WTC11 (cell line): ENCODE measurements at regions not wholly inside any gene's neighbourhood (a gene's known extent, or its start where the extent isn't known, plus 50 kb on each side); places are given as distances from the start of the nearest gene placed in this dataset.

Source experiments
- ATAC-seq: fragments of 200-7000 bp; cut with Tn5 transposase; 2 replicates; pipeline ENCODE4 v1.10.0; 2021; ENCODE audit warnings: mild to moderate bottlenecking, moderate library complexity
- CTCF ChIA-PET: fragments of 300-600 bp; sonication (Branson Sonifier 250); formaldehyde crosslinking; loops from one replicate; lab custom pipeline; 2021; ENCODE audit warnings: antibody characterized with exemption; lab: Charles Lee
- POLR2A ChIA-PET: fragments of 350-600 bp; sonication (Branson Sonifier 250); formaldehyde crosslinking; loops from one replicate; lab custom pipeline; 2021; ENCODE audit warnings: antibody characterized with exemption; lab: Charles Lee
- DNase-seq: peaks from one replicate; pipeline ENCODE4 v3.0.0; 2021; ENCODE audit warnings: low spot score
- H3K27ac Mint-ChIP-seq: 2 replicates; pipeline ENCODE4 v1.8.0; 2021; ENCODE audit warnings: mixed read lengths
- H3K27me3 Mint-ChIP-seq: 2 replicates; pipeline ENCODE4 v1.8.0; 2021; ENCODE audit warnings: low read depth, mild to moderate bottlenecking, moderate library complexity, mixed read lengths
- H3K36me3 Mint-ChIP-seq: 2 replicates; pipeline ENCODE4 v1.8.0; 2021; ENCODE audit warnings: mixed read lengths
- H3K4me1 Mint-ChIP-seq: 2 replicates; pipeline ENCODE4 v1.8.0; 2022; ENCODE audit warnings: mixed read lengths
- H3K4me3 Mint-ChIP-seq: 2 replicates; pipeline ENCODE4 v1.8.0; 2021; ENCODE audit warnings: mild to moderate bottlenecking, moderate library complexity, mixed read lengths
- H3K9me3 Mint-ChIP-seq: 2 replicates; pipeline ENCODE4 v1.8.0; 2021; ENCODE audit warnings: mixed read lengths
- ARID4B ChIP-seq: sonication (generic); formaldehyde crosslinking; IDR thresholded peaks from 2 replicates; pipeline ENCODE4 v1.8.0; 2023; ENCODE audit warnings: missing genetic modification reagents, mild to moderate bottlenecking, borderline replicate concordance
- CBFB ChIP-seq: sonication (generic); formaldehyde crosslinking; IDR thresholded peaks from 2 replicates; pipeline ENCODE4 v1.8.1; 2022; ENCODE audit warnings: mild to moderate bottlenecking, low read depth, missing genetic modification reagents
- CREB1 ChIP-seq: sonication (generic); formaldehyde crosslinking; IDR thresholded peaks from 2 replicates; pipeline ENCODE4 v1.8.0; 2023; ENCODE audit warnings: mild to moderate bottlenecking, missing genetic modification reagents
- FOXP4 ChIP-seq: sonication (generic); formaldehyde crosslinking; IDR thresholded peaks from 2 replicates; pipeline ENCODE4 v1.8.0; 2022; ENCODE audit warnings: mild to moderate bottlenecking, missing genetic modification reagents
- GABPB1 ChIP-seq: sonication (generic); formaldehyde crosslinking; IDR thresholded peaks from 2 replicates; pipeline ENCODE4 v1.8.1; 2023; ENCODE audit warnings: mild to moderate bottlenecking, missing genetic modification reagents
- GRHL2 ChIP-seq: fragments of 250-450 bp; sonication (Bioruptor Pico); IDR thresholded peaks from 2 replicates; pipeline ENCODE4 v1.8.0; 2022; ENCODE audit warnings: mild to moderate bottlenecking, moderate library complexity; ENCODE audit not compliant: insufficient replicate concordance, severe bottlenecking
- JUN ChIP-seq: sonication (generic); formaldehyde crosslinking; IDR thresholded peaks from 2 replicates; pipeline ENCODE4 v1.8.0; 2023; ENCODE audit warnings: mild to moderate bottlenecking, missing genetic modification reagents
- MAX ChIP-seq: sonication (generic); formaldehyde crosslinking; IDR thresholded peaks from 2 replicates; pipeline ENCODE4 v1.8.0; 2022; ENCODE audit warnings: mild to moderate bottlenecking, missing genetic modification reagents
- MYBL2 ChIP-seq: sonication (generic); formaldehyde crosslinking; IDR thresholded peaks from 2 replicates; pipeline ENCODE4 v1.8.1; 2023; ENCODE audit warnings: mild to moderate bottlenecking, moderate library complexity, missing genetic modification reagents
- NR3C1 ChIP-seq: sonication (generic); formaldehyde crosslinking; conservative IDR thresholded peaks from 2 replicates; pipeline ENCODE4 v1.8.1; 2023; ENCODE audit warnings: low read depth, mild to moderate bottlenecking, missing genetic modification reagents
- RELA ChIP-seq: sonication (generic); formaldehyde crosslinking; IDR thresholded peaks from 2 replicates; pipeline ENCODE4 v1.8.1; 2022; ENCODE audit warnings: missing genetic modification reagents, mild to moderate bottlenecking, borderline replicate concordance
- SMAD3 ChIP-seq: sonication (generic); formaldehyde crosslinking; IDR thresholded peaks from 2 replicates; pipeline ENCODE4 v1.8.0; 2022; ENCODE audit warnings: missing genetic modification reagents, mild to moderate bottlenecking, borderline replicate concordance
- SMAD4 ChIP-seq: sonication (generic); formaldehyde crosslinking; IDR thresholded peaks from 2 replicates; pipeline ENCODE4 v1.8.0; 2022; ENCODE audit warnings: mild to moderate bottlenecking, missing genetic modification reagents
- SP1 ChIP-seq: sonication (generic); formaldehyde crosslinking; conservative IDR thresholded peaks from 2 replicates; pipeline ENCODE4 v1.8.1; 2022; ENCODE audit warnings: missing genetic modification reagents
- TCF7 ChIP-seq: sonication (generic); formaldehyde crosslinking; IDR thresholded peaks from 2 replicates; pipeline ENCODE4 v1.8.0; 2022; ENCODE audit warnings: mild to moderate bottlenecking, low read depth, missing genetic modification reagents, moderate library complexity
- TEAD4 ChIP-seq: sonication (generic); formaldehyde crosslinking; IDR thresholded peaks from 2 replicates; pipeline ENCODE4 v1.8.0; 2022; ENCODE audit warnings: mild to moderate bottlenecking, missing genetic modification reagents
- ZBTB21 ChIP-seq: sonication (generic); formaldehyde crosslinking; IDR thresholded peaks from 2 replicates; pipeline ENCODE4 v1.8.1; 2023; ENCODE audit warnings: mild to moderate bottlenecking, missing genetic modification reagents, borderline replicate concordance
- ZNF671 ChIP-seq: fragments of 250-450 bp; sonication (Bioruptor Pico); IDR thresholded peaks from 2 replicates; pipeline ENCODE4 v1.8.0; 2021; ENCODE audit warnings: mild to moderate bottlenecking
- TF ChIP-seq, protein P1 (sequence below): fragments of 250-450 bp; sonication (Bioruptor Pico); IDR thresholded peaks from 2 replicates; pipeline ENCODE4 v1.9.0; 2021; ENCODE audit warnings: moderate library complexity, mild to moderate bottlenecking, inconsistent platforms, borderline replicate concordance
- TF ChIP-seq, protein P2 (sequence below): sonication (generic); formaldehyde crosslinking; IDR thresholded peaks from 2 replicates; pipeline ENCODE4 v1.8.1; 2022; ENCODE audit warnings: low read depth, missing genetic modification reagents, borderline replicate concordance
- TF ChIP-seq, protein P3 (sequence below): fragments of 250-450 bp; sonication (Bioruptor Pico); IDR thresholded peaks from 2 replicates; pipeline ENCODE4 v2.1.2; 2022; ENCODE audit warnings: mild to moderate bottlenecking, moderate library complexity
- TF ChIP-seq, protein P4 (sequence below): fragments of 250-450 bp; sonication (Bioruptor Pico); IDR thresholded peaks from 2 replicates; pipeline ENCODE4 v1.9.0; 2021; ENCODE audit warnings: mild to moderate bottlenecking

DNA sequence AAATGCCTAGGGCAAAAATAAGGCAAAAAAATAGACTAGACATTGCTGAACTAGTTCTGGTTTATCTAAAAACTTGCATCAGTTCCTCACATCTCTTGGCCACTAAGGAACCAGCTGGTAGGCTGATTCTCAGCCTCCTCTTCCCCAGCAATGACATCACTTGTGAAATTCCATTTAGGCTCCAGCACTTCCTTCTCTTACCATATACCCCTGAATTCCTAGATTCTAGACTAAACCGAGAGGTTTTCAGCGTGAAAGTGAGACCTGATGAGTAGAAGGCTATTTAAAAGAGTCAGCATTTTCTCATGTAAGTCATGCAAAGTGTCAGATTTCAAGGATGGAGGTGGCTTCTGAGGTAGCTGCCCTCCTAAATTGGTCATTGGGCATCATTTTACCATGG is 247.1 kb upstream of the CDIN1 start (continued):
- no peak for TF ChIP-seq FOXP4 (CRISPR knock-in tag)
- no peak for TF ChIP-seq TEAD4
- TF ChIP-seq CBFB (CRISPR knock-in tag) = no peak
- no peak for TF ChIP-seq JUN (CRISPR knock-in tag)
- TF ChIP-seq TCF7 = no peak
- TF ChIP-seq, protein P1, sequence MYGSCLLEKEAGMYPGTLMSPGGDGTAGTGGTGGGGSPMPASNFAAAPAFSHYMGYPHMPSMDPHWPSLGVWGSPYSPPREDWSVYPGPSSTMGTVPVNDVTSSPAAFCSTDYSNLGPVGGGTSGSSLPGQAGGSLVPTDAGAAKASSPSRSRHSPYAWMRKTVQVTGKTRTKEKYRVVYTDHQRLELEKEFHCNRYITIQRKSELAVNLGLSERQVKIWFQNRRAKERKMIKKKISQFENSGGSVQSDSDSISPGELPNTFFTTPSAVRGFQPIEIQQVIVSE (CRISPR knock-in tag) = no peak

- Mint-ChIP-seq H3K9me3 (peaks cover 21% of the 10 kb centered on the region), H3K27me3 (no peaks in the 10 kb centered on the region), H3K27ac (no peak overlapping the region), H3K4me1 (peaks cover 18% of the 10 kb centered on the region), H3K36me3 (no peaks in the 10 kb centered on the region), H3K4me3 (no peak overlapping the region)
- POLR2A ChIA-PET = no interaction called here
- CTCF ChIA-PET = no interaction called here
- TF ChIP-seq RELA (no peak), CREB1 (CRISPR knock-in tag) (no peak), GABPB1 (CRISPR knock-in tag) (no peak), ARID4B (CRISPR knock-in tag) (no peak), GRHL2 (no peak), MAX (no peak), SMAD3 (no peak), ZBTB21 (CRISPR knock-in tag) (no peak), SP1 (CRISPR knock-in tag) (no peak), MYBL2 (CRISPR knock-in tag) (no peak), NR3C1 (CRISPR knock-in tag) (no peak), SMAD4 (CRISPR knock-in tag) (no peak), ZNF671 (CRISPR knock-in tag) (no peak)
- TF ChIP-seq, protein P2, sequence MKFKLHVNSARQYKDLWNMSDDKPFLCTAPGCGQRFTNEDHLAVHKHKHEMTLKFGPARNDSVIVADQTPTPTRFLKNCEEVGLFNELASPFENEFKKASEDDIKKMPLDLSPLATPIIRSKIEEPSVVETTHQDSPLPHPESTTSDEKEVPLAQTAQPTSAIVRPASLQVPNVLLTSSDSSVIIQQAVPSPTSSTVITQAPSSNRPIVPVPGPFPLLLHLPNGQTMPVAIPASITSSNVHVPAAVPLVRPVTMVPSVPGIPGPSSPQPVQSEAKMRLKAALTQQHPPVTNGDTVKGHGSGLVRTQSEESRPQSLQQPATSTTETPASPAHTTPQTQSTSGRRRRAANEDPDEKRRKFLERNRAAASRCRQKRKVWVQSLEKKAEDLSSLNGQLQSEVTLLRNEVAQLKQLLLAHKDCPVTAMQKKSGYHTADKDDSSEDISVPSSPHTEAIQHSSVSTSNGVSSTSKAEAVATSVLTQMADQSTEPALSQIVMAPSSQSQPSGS (CRISPR knock-in tag) = no peak
- TF ChIP-seq, protein P3, sequence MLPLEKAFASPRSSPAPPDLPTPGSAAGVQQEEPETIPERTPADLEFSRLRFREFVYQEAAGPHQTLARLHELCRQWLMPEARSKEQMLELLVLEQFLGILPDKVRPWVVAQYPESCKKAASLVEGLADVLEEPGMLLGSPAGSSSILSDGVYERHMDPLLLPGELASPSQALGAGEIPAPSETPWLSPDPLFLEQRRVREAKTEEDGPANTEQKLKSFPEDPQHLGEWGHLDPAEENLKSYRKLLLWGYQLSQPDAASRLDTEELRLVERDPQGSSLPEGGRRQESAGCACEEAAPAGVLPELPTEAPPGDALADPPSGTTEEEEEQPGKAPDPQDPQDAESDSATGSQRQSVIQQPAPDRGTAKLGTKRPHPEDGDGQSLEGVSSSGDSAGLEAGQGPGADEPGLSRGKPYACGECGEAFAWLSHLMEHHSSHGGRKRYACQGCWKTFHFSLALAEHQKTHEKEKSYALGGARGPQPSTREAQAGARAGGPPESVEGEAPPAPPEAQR (CRISPR knock-in tag) = no peak
- TF ChIP-seq, protein P4, sequence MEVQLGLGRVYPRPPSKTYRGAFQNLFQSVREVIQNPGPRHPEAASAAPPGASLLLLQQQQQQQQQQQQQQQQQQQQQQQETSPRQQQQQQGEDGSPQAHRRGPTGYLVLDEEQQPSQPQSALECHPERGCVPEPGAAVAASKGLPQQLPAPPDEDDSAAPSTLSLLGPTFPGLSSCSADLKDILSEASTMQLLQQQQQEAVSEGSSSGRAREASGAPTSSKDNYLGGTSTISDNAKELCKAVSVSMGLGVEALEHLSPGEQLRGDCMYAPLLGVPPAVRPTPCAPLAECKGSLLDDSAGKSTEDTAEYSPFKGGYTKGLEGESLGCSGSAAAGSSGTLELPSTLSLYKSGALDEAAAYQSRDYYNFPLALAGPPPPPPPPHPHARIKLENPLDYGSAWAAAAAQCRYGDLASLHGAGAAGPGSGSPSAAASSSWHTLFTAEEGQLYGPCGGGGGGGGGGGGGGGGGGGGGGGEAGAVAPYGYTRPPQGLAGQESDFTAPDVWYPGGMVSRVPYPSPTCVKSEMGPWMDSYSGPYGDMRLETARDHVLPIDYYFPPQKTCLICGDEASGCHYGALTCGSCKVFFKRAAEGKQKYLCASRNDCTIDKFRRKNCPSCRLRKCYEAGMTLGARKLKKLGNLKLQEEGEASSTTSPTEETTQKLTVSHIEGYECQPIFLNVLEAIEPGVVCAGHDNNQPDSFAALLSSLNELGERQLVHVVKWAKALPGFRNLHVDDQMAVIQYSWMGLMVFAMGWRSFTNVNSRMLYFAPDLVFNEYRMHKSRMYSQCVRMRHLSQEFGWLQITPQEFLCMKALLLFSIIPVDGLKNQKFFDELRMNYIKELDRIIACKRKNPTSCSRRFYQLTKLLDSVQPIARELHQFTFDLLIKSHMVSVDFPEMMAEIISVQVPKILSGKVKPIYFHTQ = no peak
- DNase-seq (no peak), ATAC-seq (no peak)
These were observed 246.5 kb upstream of the CDIN1 start for GRCh38 chr15:36332896-36333295.
